Vagina (tissue), 2 donors: ENCODE measurements at regions not wholly inside any gene's neighbourhood (a gene's known extent, or its start where the extent isn't known, plus 50 kb on each side); places are given as distances from the start of the nearest gene placed in this dataset.

Experiments
- DNase-seq, 2 donors: peaks; one replicate each; pipeline ENCODE4 v3.0.0-alpha.2; 2017; ENCODE audit errors: extremely low spot score in 2 of 2
- H3K27ac ChIP-seq: fragments of 200-600 bp; sonication (generic); one replicate; pipeline ENCODE4 v1.5.1; 2019
- H3K27me3 ChIP-seq: fragments of 200-600 bp; sonication (generic); one replicate; pipeline ENCODE4 v1.5.1; 2019
- H3K36me3 ChIP-seq, 2 donors: fragments of 200-600 bp; sonication (generic); one replicate each; pipeline ENCODE4 v1.5.1; 2017 to 2019
- H3K4me1 ChIP-seq: fragments of 200-600 bp; sonication (generic); one replicate; pipeline ENCODE4 v1.5.1; 2019
- H3K4me3 ChIP-seq, 2 donors: fragments of 200-600 bp; sonication (generic); 1 replicate in 1 of 2; 2 replicates in 1 of 2; pipeline ENCODE4 v1.5.1; 2016 to 2019
- H3K9me3 ChIP-seq: fragments of 200-600 bp; sonication (generic); one replicate; pipeline ENCODE4 v1.5.1; 2019
- POLR2A ChIP-seq, 2 donors: fragments of 450-650 bp; IDR thresholded peaks; one replicate each; pipeline ENCODE4 v1.6.1; 2017; ENCODE audit warnings: antibody characterized with exemption in 2 of 2, mild to moderate bottlenecking in 2 of 2, moderate library complexity in 2 of 2
- POLR2AphosphoS5 ChIP-seq, 2 donors: sonication (generic); formaldehyde crosslinking; IDR thresholded peaks; one replicate each; pipeline ENCODE4 v1.9.0; 2017; ENCODE audit warnings: antibody characterized with exemption in 2 of 2, mild to moderate bottlenecking in 2 of 2, low read depth in 1 of 2; ENCODE audit not compliant: insufficient read depth in 1 of 2
- intact Hi-C: fragments of 100-400 bp; cut with DNase I; formaldehyde crosslinking; loops from one replicate; pipeline ENCODE4 v1.15.1; 2023
- TF ChIP-seq, protein P1 (sequence below), 3 experiments: fragments of 450-650 bp in 2 of 3; fragments of 200-600 bp in 1 of 3; sonication (generic) in 1 of 3; IDR thresholded peaks; one replicate each; pipeline ENCODE4 v1.5.1; 2017 to 2019; ENCODE audit warnings: antibody characterized with exemption in 3 of 3, mild to moderate bottlenecking in 2 of 3, moderate library complexity in 2 of 3

DNA sequence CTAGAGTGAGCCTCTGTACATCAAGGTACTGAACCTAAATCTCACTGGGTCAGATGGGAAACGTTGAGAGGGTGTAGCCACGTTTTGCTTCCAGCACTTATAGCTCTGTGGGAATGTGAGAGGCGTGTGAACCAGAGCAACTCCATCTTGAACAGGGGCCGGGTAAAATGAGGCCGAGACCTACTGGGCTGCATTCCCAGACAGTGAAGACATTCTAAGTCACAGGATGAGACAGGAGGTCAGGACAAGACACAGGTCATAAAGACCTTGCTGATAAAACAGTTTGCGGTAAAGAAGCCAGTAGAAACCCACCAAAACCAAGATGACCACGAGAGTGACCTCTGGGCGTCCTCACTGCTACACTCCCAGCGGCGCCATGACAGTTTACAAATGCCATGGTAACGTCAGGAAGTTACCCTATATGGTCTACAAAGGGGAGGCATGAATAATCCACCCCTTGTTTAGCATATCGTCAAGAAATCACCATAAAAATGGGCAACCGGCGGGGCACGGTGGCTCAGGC lies 63.4 kb upstream of the NCOR2 start:
- TF ChIP-seq, protein P1, sequence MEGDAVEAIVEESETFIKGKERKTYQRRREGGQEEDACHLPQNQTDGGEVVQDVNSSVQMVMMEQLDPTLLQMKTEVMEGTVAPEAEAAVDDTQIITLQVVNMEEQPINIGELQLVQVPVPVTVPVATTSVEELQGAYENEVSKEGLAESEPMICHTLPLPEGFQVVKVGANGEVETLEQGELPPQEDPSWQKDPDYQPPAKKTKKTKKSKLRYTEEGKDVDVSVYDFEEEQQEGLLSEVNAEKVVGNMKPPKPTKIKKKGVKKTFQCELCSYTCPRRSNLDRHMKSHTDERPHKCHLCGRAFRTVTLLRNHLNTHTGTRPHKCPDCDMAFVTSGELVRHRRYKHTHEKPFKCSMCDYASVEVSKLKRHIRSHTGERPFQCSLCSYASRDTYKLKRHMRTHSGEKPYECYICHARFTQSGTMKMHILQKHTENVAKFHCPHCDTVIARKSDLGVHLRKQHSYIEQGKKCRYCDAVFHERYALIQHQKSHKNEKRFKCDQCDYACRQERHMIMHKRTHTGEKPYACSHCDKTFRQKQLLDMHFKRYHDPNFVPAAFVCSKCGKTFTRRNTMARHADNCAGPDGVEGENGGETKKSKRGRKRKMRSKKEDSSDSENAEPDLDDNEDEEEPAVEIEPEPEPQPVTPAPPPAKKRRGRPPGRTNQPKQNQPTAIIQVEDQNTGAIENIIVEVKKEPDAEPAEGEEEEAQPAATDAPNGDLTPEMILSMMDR (IDR thresholded peaks at IDR 0.05), result no peak
- TF ChIP-seq POLR2A (IDR thresholded peaks at IDR 0.05), result no peak
- TF ChIP-seq POLR2AphosphoS5 (IDR thresholded peaks at IDR 0.05; ENCODE audit: insufficient read depth in 1 of 2, low read depth in 1 of 2), result no peak

DNA sequence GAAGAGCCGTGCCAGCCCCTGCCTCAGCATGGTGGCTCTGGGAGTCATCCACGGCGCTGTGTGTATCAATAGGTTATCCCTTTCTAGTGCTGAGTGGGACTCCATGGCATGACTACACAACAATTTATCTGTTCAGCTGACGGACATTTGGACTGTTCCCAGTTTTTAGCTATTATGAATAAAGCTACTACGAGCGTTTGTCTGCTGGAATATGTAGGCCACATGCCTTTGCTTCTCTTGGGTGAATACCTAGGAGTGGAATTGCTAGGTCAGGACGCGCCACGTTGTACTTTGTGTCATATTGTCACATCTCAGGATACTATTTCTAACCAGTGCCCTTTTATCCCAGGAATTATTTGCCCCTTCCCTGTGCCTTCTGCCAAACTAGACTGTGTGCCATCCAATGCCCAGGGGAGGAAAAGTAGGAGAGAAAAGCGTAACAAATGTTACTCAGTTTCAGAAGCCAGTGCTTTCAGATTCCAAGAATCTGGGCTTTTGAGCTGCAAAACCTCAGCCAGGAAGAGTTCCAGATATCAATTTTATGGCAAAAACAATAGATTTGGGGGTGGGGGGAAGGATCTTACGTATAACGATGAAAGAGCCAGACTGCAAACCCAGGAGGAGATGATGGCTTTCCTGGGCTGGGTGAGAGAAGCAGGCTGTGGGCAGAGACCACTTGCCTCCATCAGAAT lies 62.5 kb upstream of the NCOR2 start:
- TF ChIP-seq, protein P1 (IDR thresholded peaks at IDR 0.05), result no peak
- no peak for TF ChIP-seq POLR2A (IDR thresholded peaks at IDR 0.05)
- no peak for TF ChIP-seq POLR2AphosphoS5 (IDR thresholded peaks at IDR 0.05; ENCODE audit: insufficient read depth in 1 of 2, low read depth in 1 of 2)
- no peak overlapping the region for H3K4me3 ChIP-seq
- intact Hi-C loops, result no loop called here
- H3K27me3 ChIP-seq, result no peaks in the 10 kb centered on the region
- H3K36me3 ChIP-seq, result no peaks in the 10 kb centered on the region
- no peaks in the 10 kb centered on the region for H3K9me3 ChIP-seq
- no peak overlapping the region for H3K27ac ChIP-seq
- H3K4me1 ChIP-seq, result peaks cover 24% of the 10 kb centered on the region
- no peak for DNase-seq

More for the DNA sequence above, 63.4 kb upstream of the NCOR2 start:
- Histone ChIP-seq H3K4me3 (no peak overlapping the region), H3K4me1 (peaks cover 20% of the 10 kb centered on the region), H3K27ac (no peak overlapping the region), H3K9me3 (no peaks in the 10 kb centered on the region), H3K27me3 (no peaks in the 10 kb centered on the region), H3K36me3 (no peaks in the 10 kb centered on the region)
- DNase-seq, result no peak
- intact Hi-C loops, result no loop called here

DNA sequence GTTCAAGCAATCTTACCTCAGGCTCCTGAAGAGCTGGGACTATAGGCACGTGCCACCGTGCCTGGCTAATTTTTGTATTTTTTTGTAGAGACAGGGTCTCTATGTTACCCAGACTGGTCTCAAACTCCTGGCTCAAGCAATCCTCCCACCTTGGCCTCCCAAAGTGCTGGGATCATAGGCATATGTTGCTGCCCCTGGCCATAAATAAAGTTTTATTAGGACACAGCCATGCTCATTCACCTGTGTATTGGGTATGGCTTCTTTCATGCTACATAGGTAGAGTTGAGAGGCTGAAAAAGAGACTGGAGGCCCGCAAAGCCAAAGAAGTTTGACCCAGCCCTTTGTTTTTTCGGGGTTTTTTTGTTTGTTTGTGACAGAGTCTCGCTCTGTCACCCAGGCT lies 61.7 kb upstream of the NCOR2 start:
- TF ChIP-seq POLR2A (IDR thresholded peaks at IDR 0.05), result no peak
- TF ChIP-seq, protein P1 (IDR thresholded peaks at IDR 0.05), result no peak
- no peak for TF ChIP-seq POLR2AphosphoS5 (IDR thresholded peaks at IDR 0.05; ENCODE audit: insufficient read depth in 1 of 2, low read depth in 1 of 2)
- H3K27me3 ChIP-seq, result no peaks in the 10 kb centered on the region
- no peaks in the 10 kb centered on the region for H3K36me3 ChIP-seq
- intact Hi-C loops, result no loop called here
- peaks cover 24% of the 10 kb centered on the region for H3K4me1 ChIP-seq
- no peaks in the 10 kb centered on the region for H3K9me3 ChIP-seq
- H3K27ac ChIP-seq, result no peak overlapping the region
- no peak overlapping the region for H3K4me3 ChIP-seq
- DNase-seq, result no peak

DNA sequence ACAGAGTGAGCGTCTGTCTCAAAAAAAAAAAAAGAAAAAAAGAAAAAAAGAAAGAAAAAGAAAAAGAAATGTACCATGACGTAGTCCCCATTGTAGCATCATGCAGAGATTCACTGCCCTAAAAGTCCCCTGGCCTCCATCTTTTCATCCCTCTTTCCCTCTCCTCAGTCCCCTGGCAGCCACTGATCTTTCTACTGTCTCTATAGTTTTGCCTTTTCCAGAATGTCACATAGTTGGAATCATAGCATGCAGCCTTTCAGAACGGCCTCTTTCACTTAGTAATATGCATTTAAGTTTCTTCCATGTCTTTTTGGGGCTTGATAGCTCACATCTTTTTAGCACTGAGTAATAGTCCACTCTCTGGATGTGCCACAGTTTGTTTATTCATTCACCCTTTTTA lies 60.5 kb upstream of the NCOR2 start:
- Histone ChIP-seq H3K27ac (no peak overlapping the region), H3K9me3 (no peaks in the 10 kb centered on the region), H3K27me3 (no peaks in the 10 kb centered on the region), H3K4me1 (peaks cover 24% of the 10 kb centered on the region), H3K4me3 (no peak overlapping the region), H3K36me3 (no peaks in the 10 kb centered on the region)
- intact Hi-C loops, result no loop called here
- DNase-seq, result no peak
- TF ChIP-seq POLR2AphosphoS5 (IDR thresholded peaks at IDR 0.05; ENCODE audit: insufficient read depth in 1 of 2, low read depth in 1 of 2), result no peak
- TF ChIP-seq, protein P1 (IDR thresholded peaks at IDR 0.05), result no peak
- TF ChIP-seq POLR2A (IDR thresholded peaks at IDR 0.05), result no peak

DNA sequence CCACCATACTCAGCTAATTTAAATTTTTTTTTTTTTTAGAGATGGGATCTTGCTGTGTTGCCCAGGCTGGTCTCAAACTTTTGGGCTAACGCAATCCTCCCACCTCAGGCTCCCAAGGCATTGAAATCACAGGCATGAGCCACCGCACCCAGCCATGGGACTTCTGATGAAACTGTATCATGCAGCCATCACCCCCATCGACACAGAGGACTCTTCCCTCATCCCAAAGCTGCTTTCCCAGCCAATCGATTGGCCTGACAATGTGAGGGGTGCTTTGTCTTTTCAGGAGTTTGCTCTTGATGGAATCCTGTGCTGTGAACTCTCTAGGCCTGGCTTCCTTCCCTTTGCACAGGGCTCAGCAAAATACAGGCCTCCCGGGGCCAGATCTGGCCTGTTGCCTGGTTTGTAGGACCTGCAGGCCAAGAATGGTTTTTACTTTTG lies 59.6 kb upstream of the NCOR2 start:
- no peak for DNase-seq
- intact Hi-C loops, result no loop called here

More for the DNA sequence above, 59.6 kb upstream of the NCOR2 start:
- H3K4me1 ChIP-seq, result peaks cover 21% of the 10 kb centered on the region
- H3K27me3 ChIP-seq, result no peaks in the 10 kb centered on the region
- H3K9me3 ChIP-seq, result no peaks in the 10 kb centered on the region
- H3K4me3 ChIP-seq, result no peak overlapping the region
- no peaks in the 10 kb centered on the region for H3K36me3 ChIP-seq
- H3K27ac ChIP-seq, result peak overlapping the region; percentile 88
- no peak for TF ChIP-seq POLR2AphosphoS5 (IDR thresholded peaks at IDR 0.05; ENCODE audit: insufficient read depth in 1 of 2, low read depth in 1 of 2)
- TF ChIP-seq, protein P1 (IDR thresholded peaks at IDR 0.05), result no peak
- no peak for TF ChIP-seq POLR2A (IDR thresholded peaks at IDR 0.05)
